ENCODE measurements at regions not wholly inside any gene's neighbourhood (a gene's known extent, or its start where the extent isn't known, plus 50 kb on each side); places are given as distances from the start of the nearest gene placed in this dataset.

DNA sequence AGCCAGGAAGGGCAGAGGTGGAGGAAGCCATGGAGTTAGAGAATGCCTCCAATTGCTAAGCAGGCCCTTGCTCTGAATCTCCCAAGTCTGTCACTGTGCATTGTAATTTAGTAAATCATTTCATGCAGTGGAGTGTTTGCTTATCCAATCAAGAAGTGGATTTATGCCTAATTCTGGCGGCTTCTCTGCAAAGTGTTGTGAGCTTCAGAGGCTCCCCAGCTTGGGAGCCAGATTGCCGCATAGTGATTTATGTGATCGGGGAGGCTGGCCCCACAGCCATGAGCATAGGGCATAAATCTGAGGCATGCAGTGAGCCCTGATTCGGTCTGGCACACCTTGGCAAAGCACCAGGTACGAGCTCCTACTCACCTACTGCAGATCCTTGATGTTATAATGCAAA, 520.8 kb downstream of the HS3ST4 start (continued):
- TF ChIP-seq ZNF317 (CRISPR knock-in tag; IDR thresholded peaks at IDR 0.05; ENCODE audit: borderline replicate concordance, low read depth) (no peak), PRRX2 (CRISPR knock-in tag; IDR thresholded peaks at IDR 0.05) (no peak), NFYB (CRISPR knock-in tag; conservative IDR thresholded peaks at IDR 0.05; ENCODE audit: low read depth) (no peak), IRF2 (CRISPR knock-in tag; IDR thresholded peaks at IDR 0.05; ENCODE audit: borderline replicate concordance, low read depth) (no peak), ZNF423 (CRISPR knock-in tag; IDR thresholded peaks at IDR 0.05) (no peak), SMAD3 (CRISPR knock-in tag; IDR thresholded peaks at IDR 0.05; ENCODE audit: borderline replicate concordance) (no peak), MYBL2 (CRISPR knock-in tag; IDR thresholded peaks at IDR 0.05) (no peak), SMAD4 (CRISPR knock-in tag; IDR thresholded peaks at IDR 0.05) (no peak), OVOL2 (CRISPR knock-in tag; IDR thresholded peaks at IDR 0.05; ENCODE audit: borderline replicate concordance) (no peak), NFE2L1 (CRISPR knock-in tag; IDR thresholded peaks at IDR 0.05) (no peak), FOXJ3 (CRISPR knock-in tag; IDR thresholded peaks at IDR 0.05; ENCODE audit: borderline replicate concordance) (no peak), ZNF121 (CRISPR knock-in tag; IDR thresholded peaks at IDR 0.05) (no peak), ZNF263 (CRISPR knock-in tag; IDR thresholded peaks at IDR 0.05; ENCODE audit: low read depth) (no peak)
- TF ChIP-seq, protein P1, sequence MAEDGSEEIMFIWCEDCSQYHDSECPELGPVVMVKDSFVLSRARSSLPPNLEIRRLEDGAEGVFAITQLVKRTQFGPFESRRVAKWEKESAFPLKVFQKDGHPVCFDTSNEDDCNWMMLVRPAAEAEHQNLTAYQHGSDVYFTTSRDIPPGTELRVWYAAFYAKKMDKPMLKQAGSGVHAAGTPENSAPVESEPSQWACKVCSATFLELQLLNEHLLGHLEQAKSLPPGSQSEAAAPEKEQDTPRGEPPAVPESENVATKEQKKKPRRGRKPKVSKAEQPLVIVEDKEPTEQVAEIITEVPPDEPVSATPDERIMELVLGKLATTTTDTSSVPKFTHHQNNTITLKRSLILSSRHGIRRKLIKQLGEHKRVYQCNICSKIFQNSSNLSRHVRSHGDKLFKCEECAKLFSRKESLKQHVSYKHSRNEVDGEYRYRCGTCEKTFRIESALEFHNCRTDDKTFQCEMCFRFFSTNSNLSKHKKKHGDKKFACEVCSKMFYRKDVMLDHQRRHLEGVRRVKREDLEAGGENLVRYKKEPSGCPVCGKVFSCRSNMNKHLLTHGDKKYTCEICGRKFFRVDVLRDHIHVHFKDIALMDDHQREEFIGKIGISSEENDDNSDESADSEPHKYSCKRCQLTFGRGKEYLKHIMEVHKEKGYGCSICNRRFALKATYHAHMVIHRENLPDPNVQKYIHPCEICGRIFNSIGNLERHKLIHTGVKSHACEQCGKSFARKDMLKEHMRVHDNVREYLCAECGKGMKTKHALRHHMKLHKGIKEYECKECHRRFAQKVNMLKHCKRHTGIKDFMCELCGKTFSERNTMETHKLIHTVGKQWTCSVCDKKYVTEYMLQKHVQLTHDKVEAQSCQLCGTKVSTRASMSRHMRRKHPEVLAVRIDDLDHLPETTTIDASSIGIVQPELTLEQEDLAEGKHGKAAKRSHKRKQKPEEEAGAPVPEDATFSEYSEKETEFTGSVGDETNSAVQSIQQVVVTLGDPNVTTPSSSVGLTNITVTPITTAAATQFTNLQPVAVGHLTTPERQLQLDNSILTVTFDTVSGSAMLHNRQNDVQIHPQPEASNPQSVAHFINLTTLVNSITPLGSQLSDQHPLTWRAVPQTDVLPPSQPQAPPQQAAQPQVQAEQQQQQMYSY (CRISPR knock-in tag; IDR thresholded peaks at IDR 0.05) = no peak
- TF ChIP-seq, protein P2, sequence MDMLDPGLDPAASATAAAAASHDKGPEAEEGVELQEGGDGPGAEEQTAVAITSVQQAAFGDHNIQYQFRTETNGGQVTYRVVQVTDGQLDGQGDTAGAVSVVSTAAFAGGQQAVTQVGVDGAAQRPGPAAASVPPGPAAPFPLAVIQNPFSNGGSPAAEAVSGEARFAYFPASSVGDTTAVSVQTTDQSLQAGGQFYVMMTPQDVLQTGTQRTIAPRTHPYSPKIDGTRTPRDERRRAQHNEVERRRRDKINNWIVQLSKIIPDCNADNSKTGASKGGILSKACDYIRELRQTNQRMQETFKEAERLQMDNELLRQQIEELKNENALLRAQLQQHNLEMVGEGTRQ (CRISPR knock-in tag; IDR thresholded peaks at IDR 0.05) = no peak
- TF ChIP-seq, protein P3, sequence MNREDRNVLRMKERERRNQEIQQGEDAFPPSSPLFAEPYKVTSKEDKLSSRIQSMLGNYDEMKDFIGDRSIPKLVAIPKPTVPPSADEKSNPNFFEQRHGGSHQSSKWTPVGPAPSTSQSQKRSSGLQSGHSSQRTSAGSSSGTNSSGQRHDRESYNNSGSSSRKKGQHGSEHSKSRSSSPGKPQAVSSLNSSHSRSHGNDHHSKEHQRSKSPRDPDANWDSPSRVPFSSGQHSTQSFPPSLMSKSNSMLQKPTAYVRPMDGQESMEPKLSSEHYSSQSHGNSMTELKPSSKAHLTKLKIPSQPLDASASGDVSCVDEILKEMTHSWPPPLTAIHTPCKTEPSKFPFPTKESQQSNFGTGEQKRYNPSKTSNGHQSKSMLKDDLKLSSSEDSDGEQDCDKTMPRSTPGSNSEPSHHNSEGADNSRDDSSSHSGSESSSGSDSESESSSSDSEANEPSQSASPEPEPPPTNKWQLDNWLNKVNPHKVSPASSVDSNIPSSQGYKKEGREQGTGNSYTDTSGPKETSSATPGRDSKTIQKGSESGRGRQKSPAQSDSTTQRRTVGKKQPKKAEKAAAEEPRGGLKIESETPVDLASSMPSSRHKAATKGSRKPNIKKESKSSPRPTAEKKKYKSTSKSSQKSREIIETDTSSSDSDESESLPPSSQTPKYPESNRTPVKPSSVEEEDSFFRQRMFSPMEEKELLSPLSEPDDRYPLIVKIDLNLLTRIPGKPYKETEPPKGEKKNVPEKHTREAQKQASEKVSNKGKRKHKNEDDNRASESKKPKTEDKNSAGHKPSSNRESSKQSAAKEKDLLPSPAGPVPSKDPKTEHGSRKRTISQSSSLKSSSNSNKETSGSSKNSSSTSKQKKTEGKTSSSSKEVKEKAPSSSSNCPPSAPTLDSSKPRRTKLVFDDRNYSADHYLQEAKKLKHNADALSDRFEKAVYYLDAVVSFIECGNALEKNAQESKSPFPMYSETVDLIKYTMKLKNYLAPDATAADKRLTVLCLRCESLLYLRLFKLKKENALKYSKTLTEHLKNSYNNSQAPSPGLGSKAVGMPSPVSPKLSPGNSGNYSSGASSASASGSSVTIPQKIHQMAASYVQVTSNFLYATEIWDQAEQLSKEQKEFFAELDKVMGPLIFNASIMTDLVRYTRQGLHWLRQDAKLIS (CRISPR knock-in tag; IDR thresholded peaks at IDR 0.05; ENCODE audit: borderline replicate concordance) = no peak

DNA sequence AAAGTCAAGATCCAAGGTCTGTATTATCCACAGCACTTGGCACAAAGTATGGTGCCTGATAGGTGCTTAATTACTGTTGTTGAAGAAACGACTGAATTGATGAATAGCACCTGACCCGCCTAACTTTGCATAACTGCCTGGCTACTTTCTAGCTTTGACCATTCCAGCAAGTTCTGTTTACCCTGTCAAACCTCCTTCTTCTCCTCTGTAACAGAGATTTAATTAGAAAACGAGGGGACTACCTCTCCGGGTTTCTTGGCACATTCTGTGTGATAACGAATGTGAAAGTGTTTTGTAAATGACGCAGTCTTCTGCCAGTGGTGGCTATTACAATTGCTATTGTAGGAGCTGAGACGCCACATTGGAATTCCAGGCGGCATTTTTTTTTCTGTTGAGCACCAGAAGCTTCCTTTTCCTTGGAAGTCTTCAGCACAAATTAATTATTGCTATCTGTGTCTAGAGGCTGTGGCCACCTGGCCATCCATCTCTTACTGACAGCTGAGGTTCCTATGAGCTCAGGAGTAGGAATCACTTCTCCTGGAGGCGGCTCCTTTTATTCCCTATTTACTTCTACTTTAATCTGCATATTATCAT, 522.9 kb downstream of the HS3ST4 start:
- Mint-ChIP-seq H3K27me3 (ENCODE audit: low read depth) (no peaks in the 10 kb centered on the region; the same call in 1 of the 2 replicates), H3K9me3 (peaks cover 15% of the 10 kb centered on the region), H3K4me1 (peaks cover 64% of the 10 kb centered on the region), H3K27ac (peak overlapping the region; percentile 38; the same call in 1 of the 2 replicates), H3K4me3 (no peak overlapping the region), H3K36me3 (peaks cover 4% of the 10 kb centered on the region; the same call in 1 of the 2 replicates)
- no peak for DNase-seq (ENCODE audit: low spot score)
- CTCF ChIA-PET = no interaction called here
- TF ChIP-seq, protein P2 (CRISPR knock-in tag; IDR thresholded peaks at IDR 0.05) = no peak
- no peak for TF ChIP-seq ESRRA (CRISPR knock-in tag; IDR thresholded peaks at IDR 0.05; ENCODE audit: borderline replicate concordance)
- TF ChIP-seq, protein P4, sequence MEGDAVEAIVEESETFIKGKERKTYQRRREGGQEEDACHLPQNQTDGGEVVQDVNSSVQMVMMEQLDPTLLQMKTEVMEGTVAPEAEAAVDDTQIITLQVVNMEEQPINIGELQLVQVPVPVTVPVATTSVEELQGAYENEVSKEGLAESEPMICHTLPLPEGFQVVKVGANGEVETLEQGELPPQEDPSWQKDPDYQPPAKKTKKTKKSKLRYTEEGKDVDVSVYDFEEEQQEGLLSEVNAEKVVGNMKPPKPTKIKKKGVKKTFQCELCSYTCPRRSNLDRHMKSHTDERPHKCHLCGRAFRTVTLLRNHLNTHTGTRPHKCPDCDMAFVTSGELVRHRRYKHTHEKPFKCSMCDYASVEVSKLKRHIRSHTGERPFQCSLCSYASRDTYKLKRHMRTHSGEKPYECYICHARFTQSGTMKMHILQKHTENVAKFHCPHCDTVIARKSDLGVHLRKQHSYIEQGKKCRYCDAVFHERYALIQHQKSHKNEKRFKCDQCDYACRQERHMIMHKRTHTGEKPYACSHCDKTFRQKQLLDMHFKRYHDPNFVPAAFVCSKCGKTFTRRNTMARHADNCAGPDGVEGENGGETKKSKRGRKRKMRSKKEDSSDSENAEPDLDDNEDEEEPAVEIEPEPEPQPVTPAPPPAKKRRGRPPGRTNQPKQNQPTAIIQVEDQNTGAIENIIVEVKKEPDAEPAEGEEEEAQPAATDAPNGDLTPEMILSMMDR (IDR thresholded peaks at IDR 0.05) = no peak
- POLR2A ChIA-PET = no interaction called here
- no peak for ATAC-seq
